Testis (tissue), 2 donors: ENCODE measurements at regions not wholly inside any gene's neighbourhood (a gene's known extent, or its start where the extent isn't known, plus 50 kb on each side); places are given as distances from the start of the nearest gene placed in this dataset.

Experiments
- DNase-seq: peaks from one replicate; pipeline ENCODE4 v3.0.0-alpha.2; 2019
- H3K27ac ChIP-seq, 2 donors: fragments of 200-600 bp; sonication (generic); one replicate each; pipeline ENCODE4 v1.5.1; 2019
- H3K27me3 ChIP-seq: fragments of 200-600 bp; sonication (generic); one replicate; pipeline ENCODE4 v1.5.1; 2019
- H3K36me3 ChIP-seq: fragments of 200-600 bp; sonication (generic); one replicate; pipeline ENCODE4 v1.5.1; 2017; ENCODE audit warnings: low read depth; ENCODE audit errors: missing control alignments
- H3K4me1 ChIP-seq: fragments of 200-600 bp; sonication (generic); one replicate; pipeline ENCODE4 v1.5.1; 2019
- H3K4me3 ChIP-seq, 2 donors: fragments of 200-600 bp; sonication (generic); one replicate each; pipeline ENCODE4 v1.5.1; 2017 to 2019
- H3K9me3 ChIP-seq: fragments of 200-600 bp; sonication (generic); one replicate; pipeline ENCODE4 v1.5.1; 2017
- POLR2A ChIP-seq: fragments of 450-650 bp; IDR thresholded peaks from one replicate; pipeline ENCODE4 v1.6.1; 2017; ENCODE audit warnings: antibody characterized with exemption, mild to moderate bottlenecking, moderate library complexity
- WGBS, 2 donors: methylation state at CpG; one replicate each; pipeline ENCODE4 v1.1.5; 2018; 5-methylcytosine and 5-hydroxymethylcytosine counted together
- intact Hi-C: fragments of 100-400 bp; cut with DNase I; formaldehyde crosslinking; loops from one replicate; pipeline ENCODE4 v1.15.1; 2023; ENCODE audit warnings: low total_unique reads
- TF ChIP-seq, protein P1 (sequence below), 3 experiments: fragments of 450-650 bp in 2 of 3; fragments of 200-600 bp in 1 of 3; sonication (generic) in 1 of 3; IDR thresholded peaks; one replicate each; pipeline ENCODE4 v1.5.1; 2016 to 2019; ENCODE audit warnings: antibody characterized with exemption in 3 of 3, mild to moderate bottlenecking in 2 of 3, moderate library complexity in 1 of 3

DNA sequence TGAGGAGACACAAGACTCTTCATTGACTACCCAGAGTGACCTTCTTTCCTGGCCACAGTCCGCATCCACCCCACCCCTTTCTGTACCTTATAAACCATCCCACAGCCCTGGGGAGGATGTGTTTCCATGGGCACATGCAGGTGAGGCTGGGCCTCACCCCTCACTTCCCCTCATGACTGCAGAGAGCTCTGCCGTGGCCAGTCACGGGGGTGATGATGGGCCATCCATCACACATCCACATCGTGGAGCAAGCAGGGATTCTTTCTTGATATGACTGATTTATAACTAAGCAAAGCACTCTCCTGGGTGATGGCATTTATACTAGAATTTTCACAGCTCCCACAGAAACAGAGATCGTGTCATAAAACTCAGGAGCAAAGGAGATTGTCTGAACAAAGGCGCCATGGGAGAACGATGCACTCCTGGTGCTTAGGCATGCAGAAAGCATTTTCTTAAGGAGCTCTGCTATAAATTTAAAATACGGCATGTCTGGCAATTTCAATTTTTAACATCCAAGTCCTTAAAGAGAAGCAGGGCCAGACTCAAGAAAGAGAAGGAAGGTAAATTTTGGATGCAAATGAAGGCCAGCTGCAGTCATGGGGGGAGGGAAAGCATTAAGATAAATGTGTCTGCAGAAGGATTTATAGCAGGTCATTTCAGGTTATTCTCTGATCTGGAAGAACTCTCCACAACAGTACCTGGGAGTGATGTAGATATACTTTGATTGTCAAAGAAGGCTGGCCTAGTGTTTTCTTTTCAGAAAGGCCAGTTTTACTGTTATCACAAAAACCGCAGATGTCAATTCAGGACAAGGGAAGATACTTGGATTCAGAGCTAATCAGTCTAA lies 777.0 kb downstream of the C6orf118 start:
- no peak for TF ChIP-seq POLR2A
- TF ChIP-seq, protein P1, sequence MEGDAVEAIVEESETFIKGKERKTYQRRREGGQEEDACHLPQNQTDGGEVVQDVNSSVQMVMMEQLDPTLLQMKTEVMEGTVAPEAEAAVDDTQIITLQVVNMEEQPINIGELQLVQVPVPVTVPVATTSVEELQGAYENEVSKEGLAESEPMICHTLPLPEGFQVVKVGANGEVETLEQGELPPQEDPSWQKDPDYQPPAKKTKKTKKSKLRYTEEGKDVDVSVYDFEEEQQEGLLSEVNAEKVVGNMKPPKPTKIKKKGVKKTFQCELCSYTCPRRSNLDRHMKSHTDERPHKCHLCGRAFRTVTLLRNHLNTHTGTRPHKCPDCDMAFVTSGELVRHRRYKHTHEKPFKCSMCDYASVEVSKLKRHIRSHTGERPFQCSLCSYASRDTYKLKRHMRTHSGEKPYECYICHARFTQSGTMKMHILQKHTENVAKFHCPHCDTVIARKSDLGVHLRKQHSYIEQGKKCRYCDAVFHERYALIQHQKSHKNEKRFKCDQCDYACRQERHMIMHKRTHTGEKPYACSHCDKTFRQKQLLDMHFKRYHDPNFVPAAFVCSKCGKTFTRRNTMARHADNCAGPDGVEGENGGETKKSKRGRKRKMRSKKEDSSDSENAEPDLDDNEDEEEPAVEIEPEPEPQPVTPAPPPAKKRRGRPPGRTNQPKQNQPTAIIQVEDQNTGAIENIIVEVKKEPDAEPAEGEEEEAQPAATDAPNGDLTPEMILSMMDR (IDR thresholded peaks at IDR 0.05): no peak
- no peak overlapping the region for H3K27ac ChIP-seq
- no peaks in the 10 kb centered on the region for H3K27me3 ChIP-seq
- no peaks in the 10 kb centered on the region for H3K36me3 ChIP-seq
- DNase-seq: no peak
- no peaks in the 10 kb centered on the region for H3K4me1 ChIP-seq
- WGBS, 2 donors: 60 to 65% methylated on average over 9 of the region's 9 CpGs
- no peaks in the 10 kb centered on the region for H3K9me3 ChIP-seq
- H3K4me3 ChIP-seq: no peak overlapping the region
- intact Hi-C loops: no loop called here

DNA sequence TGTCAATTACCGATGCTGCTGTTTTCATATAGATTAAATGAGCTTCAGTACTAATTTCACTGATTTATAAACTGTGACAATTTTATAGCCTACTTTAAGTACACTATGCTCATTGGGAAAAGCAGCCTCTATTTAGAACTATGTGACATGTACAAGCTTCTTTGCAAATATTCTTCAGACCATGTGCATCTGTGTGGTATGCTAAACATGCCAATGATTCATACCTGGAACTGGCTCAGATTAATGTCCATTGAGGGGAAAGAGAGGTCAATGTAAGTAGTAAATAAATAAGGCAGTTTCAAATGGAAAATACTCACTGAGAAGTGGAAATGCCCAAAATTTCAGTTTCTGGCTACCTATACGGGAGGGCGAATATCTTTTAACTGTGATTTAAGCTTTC lies 777.7 kb downstream of the C6orf118 start:
- H3K27me3 ChIP-seq: no peaks in the 10 kb centered on the region
- no peak overlapping the region for H3K27ac ChIP-seq
- H3K4me1 ChIP-seq: no peaks in the 10 kb centered on the region
- no peaks in the 10 kb centered on the region for H3K36me3 ChIP-seq
- no peaks in the 10 kb centered on the region for H3K9me3 ChIP-seq
- no peak overlapping the region for H3K4me3 ChIP-seq
- WGBS, 2 donors: 81 to 85% methylated on average over 3 of the region's 3 CpGs
- no peak for DNase-seq
- no peak for TF ChIP-seq POLR2A
- TF ChIP-seq, protein P1 (IDR thresholded peaks at IDR 0.05): no peak
- intact Hi-C loops: no loop called here

DNA sequence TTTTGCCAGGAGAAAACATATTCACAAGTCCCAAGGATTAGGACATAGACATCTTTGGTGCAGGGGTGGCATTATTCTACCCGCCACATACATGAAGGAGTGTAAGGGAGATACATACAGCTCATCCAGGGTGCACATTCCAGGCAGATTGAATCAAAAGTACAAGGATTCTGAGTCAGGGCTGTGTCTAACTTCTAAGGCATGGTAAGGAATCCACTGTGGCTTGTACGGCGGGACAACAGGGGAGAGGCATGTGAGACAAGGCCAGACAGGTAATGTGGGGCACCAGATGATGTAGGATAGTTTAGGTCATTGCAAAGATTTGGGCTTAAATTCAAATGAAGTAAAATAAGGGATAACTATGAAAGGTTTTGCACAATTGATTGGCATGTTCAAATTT lies 780.9 kb downstream of the C6orf118 start:
- intact Hi-C loops: no loop called here
- Histone ChIP-seq H3K27me3 (no peaks in the 10 kb centered on the region), H3K4me1 (no peaks in the 10 kb centered on the region), H3K36me3 (no peaks in the 10 kb centered on the region), H3K4me3 (no peak overlapping the region), H3K9me3 (no peaks in the 10 kb centered on the region), H3K27ac (no peak overlapping the region)
- no peak for TF ChIP-seq POLR2A
- TF ChIP-seq, protein P1 (IDR thresholded peaks at IDR 0.05): no peak
- WGBS, 2 donors: 89 to 96% methylated on average over 3 of the region's 3 CpGs
- DNase-seq: no peak

DNA sequence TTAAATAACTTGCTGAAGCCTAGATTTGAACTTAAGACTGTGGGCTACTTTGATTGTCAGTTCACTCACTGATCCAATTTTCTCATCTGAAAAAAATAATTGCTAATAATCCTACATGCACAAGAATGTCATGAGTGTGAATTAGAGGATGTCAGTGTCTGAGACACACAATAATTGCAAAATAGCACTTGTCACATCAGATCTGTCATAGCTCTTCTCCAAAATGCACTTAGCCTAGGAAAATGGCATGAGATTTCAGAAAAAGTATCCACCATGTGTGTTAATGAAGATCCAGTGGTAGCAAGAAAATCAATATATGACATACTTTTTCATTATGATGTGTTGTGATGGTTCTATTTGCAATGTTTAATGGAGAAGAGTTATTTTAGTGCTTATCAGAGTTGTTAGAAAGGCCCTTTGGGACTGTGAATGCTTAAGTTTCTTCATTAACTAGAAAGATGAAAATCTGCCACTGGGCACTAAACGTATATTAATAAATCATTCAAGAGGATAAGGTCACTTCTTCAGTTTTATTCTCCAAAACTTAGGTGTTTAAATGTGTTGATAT lies 786.2 kb downstream of the C6orf118 start:
- no peak for DNase-seq
- Histone ChIP-seq H3K4me1 (no peaks in the 10 kb centered on the region), H3K4me3 (no peak overlapping the region), H3K27me3 (no peaks in the 10 kb centered on the region), H3K27ac (no peak overlapping the region), H3K36me3 (no peaks in the 10 kb centered on the region), H3K9me3 (no peaks in the 10 kb centered on the region)
- intact Hi-C loops: no loop called here
- TF ChIP-seq, protein P1 (IDR thresholded peaks at IDR 0.05): no peak
- no peak for TF ChIP-seq POLR2A
- 71 to 88% methylated on average over 1 of the region's 1 CpG for WGBS, 2 donors
